NCI-H187 (cell line): ENCODE measurements at regions not wholly inside any gene's neighbourhood (a gene's known extent, or its start where the extent isn't known, plus 50 kb on each side); places are given as distances from the start of the nearest gene placed in this dataset.
"Not testable (repeated sequence)": the region's sequence is repeated elsewhere in the genome, so short reads cannot be mapped to it uniquely, and the experiment has no call there.

Experiments used
- DNase-seq, 2 experiments: peaks; one replicate each; lab custom pipeline; 2025; lab: John Stamatoyannopoulos, UW

- no peak for DNase-seq
Observed at GRCh38 chr2:66174491-66174890, 260.4 kb upstream of the MEIS1 start.

GRCh38 chr2:66173645-66174044 lies 261.3 kb upstream of the MEIS1 start:
- DNase-seq = no peak

GRCh38 chr2:66171530-66171929 lies 263.4 kb upstream of the MEIS1 start:
- peak; percentile 14 to 24 for DNase-seq

GRCh38 chr2:66170744-66171330 lies 264.1 kb upstream of the MEIS1 start:
- peak; percentile 24 to 29 for DNase-seq

GRCh38 chr2:66169076-66169475 lies 265.8 kb upstream of the MEIS1 start:
- no peak for DNase-seq

GRCh38 chr2:66164470-66164869 lies 270.5 kb upstream of the MEIS1 start:
- DNase-seq = no peak

GRCh38 chr2:66156171-66156570 lies 278.8 kb upstream of the MEIS1 start:
- no peak for DNase-seq

- DNase-seq = no peak
Observed at GRCh38 chr2:66153941-66154340, 281.0 kb upstream of the MEIS1 start.

GRCh38 chr2:66145490-66145889 lies 289.4 kb upstream of the MEIS1 start:
- no peak for DNase-seq

- DNase-seq = not testable (repeated sequence)
Observed at GRCh38 chr2:66144324-66144723, 290.6 kb upstream of the MEIS1 start.

GRCh38 chr2:66137606-66138130 lies 297.3 kb upstream of the MEIS1 start:
- DNase-seq = no peak

GRCh38 chr2:66134138-66134701 lies 300.7 kb upstream of the MEIS1 start:
- DNase-seq = no peak

- DNase-seq = no peak
Observed at GRCh38 chr2:66127656-66128055, 307.3 kb upstream of the MEIS1 start.

GRCh38 chr2:66127061-66127460 lies 307.9 kb upstream of the MEIS1 start:
- DNase-seq = no peak

- DNase-seq = no peak
Observed at GRCh38 chr2:66125951-66126350, 309.0 kb upstream of the MEIS1 start.

GRCh38 chr2:66122516-66122915 lies 312.4 kb upstream of the MEIS1 start:
- no peak for DNase-seq

- DNase-seq = no peak
Observed at GRCh38 chr2:66121946-66122345, 313.0 kb upstream of the MEIS1 start.

GRCh38 chr2:66113988-66114625 lies 320.8 kb upstream of the MEIS1 start:
- DNase-seq = no peak

GRCh38 chr2:66111706-66112105 lies 323.2 kb upstream of the MEIS1 start:
- DNase-seq = no peak

- no peak for DNase-seq
Observed at GRCh38 chr2:66110608-66111007, 324.3 kb upstream of the MEIS1 start.

- DNase-seq = no peak
Observed at GRCh38 chr2:66110086-66110485, 324.8 kb upstream of the MEIS1 start.

GRCh38 chr2:66109419-66109818 lies 325.5 kb upstream of the MEIS1 start:
- DNase-seq = no peak

- DNase-seq = no peak
Observed at GRCh38 chr2:66105066-66105753, 329.7 kb upstream of the MEIS1 start.
